GM12801 (cell line): ENCODE measurements at regions not wholly inside any gene's neighbourhood (a gene's known extent, or its start where the extent isn't known, plus 50 kb on each side); places are given as distances from the start of the nearest gene placed in this dataset.

Experiments used
- TF ChIP-seq, protein P1 (sequence below): IDR thresholded peaks from one replicate; pipeline ENCODE4 v1.5.1; 2011; ENCODE audit warnings: control low read depth; ENCODE audit not compliant: insufficient read length; ENCODE audit errors: extremely low read depth

DNA sequence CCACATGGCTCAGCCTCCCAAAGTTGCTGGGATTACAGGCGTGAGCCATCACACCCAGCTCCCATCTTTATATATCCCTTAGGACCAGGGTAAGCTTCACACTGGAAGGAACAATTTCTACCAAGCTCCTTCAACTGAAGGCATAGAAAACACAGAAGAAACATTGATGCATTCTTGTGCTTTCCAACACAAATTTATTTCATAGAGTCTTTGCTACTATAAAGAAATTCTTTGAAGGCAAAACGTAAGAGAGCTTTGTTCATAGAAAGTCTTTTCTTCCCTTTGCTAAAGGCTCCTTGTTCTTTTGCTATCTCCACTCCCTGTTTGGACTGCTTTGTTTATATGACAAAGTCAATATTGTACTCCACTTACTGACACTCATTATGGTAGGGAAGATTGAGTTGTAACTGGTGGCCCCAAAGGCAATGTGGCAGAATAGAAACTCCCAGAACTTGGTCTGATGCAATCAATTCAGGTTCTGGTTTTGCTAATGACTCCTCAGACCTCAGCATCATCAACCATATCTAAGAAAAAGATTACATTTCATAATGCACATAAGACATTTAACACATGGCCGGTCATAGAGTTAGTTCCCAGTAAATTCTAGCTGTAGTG is 97.4 kb upstream of the CLINT1 start:
- TF ChIP-seq, protein P1, sequence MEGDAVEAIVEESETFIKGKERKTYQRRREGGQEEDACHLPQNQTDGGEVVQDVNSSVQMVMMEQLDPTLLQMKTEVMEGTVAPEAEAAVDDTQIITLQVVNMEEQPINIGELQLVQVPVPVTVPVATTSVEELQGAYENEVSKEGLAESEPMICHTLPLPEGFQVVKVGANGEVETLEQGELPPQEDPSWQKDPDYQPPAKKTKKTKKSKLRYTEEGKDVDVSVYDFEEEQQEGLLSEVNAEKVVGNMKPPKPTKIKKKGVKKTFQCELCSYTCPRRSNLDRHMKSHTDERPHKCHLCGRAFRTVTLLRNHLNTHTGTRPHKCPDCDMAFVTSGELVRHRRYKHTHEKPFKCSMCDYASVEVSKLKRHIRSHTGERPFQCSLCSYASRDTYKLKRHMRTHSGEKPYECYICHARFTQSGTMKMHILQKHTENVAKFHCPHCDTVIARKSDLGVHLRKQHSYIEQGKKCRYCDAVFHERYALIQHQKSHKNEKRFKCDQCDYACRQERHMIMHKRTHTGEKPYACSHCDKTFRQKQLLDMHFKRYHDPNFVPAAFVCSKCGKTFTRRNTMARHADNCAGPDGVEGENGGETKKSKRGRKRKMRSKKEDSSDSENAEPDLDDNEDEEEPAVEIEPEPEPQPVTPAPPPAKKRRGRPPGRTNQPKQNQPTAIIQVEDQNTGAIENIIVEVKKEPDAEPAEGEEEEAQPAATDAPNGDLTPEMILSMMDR, result no peak

DNA sequence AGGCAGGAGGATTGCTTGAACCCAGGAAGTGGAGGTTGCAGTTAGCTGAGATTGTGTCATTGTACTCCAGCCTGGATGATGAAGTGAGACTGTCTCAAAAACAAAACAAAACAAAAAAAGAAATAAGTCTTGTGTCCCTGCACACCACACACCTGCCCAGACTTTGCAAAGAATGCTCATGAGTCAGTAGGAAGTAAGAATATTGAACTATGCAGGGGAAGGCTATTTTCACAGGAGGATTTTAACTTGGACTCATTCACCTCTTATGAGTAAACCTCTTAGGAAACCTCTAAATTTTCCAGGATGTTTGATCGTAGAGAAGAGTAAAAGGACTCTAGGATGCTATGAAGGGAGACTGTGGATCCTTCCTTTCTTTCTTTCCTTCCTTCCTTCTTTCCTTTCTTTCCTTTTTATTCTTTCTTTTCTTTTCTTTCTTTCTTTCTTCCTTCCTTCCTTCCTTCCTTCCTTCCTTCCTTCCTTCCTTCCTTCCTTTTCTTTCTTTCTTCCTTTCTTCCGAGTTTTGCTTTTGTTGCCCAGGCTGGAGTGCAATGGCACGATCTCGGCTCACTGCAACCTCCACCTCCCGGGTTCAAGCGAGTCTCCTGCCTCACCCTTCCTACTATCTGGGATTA is 96.7 kb upstream of the CLINT1 start:
- TF ChIP-seq, protein P1, result no peak

DNA sequence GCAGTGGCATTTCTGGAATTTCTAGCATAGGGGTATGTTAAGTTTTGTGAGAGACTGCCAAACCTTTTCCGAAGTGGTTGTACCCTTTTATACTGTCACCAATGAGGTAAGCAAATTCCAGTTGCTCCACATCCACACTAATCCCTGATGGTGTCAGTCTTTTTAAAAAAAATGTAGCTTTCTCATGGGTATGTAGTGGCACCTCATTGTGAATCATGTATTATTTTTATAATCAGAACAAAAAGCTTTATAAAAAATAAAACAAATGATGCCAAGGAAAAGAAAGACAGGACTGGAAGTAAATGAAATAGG is 93.4 kb upstream of the CLINT1 start:
- TF ChIP-seq, protein P1, result no peak

DNA sequence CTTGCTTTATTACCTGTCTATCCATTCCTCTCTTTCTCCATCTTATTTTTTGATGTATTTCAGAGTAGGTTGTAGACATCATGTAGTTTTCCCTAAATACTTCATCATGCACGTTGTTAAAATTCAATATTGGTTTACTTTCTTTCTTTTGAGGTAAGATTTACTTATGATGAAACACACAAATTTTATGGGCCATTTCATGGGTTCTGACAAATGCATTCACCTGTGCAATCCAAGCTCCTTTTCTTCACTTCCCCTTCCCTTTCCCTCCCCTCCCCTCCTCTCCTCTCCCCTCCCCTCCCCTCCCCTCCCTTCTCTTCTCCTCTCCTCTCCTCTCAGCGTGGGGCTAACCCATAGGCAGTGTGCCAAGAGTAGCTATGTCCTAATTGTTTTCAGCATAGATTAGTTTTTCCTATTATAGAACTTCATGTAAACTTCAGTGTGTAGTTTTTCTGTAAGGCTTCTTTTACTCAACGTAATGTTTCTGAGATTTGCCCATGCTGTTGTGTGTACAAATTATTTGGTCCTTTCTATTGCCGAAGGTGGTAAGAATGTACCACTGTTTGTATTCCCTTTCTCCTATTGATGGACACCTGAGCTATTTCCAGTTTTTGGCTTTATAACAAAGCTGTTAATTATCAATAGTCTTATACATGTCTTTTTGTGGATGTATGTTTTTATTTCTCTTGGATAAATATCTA is 92.9 kb upstream of the CLINT1 start:
- TF ChIP-seq, protein P1, result no peak

DNA sequence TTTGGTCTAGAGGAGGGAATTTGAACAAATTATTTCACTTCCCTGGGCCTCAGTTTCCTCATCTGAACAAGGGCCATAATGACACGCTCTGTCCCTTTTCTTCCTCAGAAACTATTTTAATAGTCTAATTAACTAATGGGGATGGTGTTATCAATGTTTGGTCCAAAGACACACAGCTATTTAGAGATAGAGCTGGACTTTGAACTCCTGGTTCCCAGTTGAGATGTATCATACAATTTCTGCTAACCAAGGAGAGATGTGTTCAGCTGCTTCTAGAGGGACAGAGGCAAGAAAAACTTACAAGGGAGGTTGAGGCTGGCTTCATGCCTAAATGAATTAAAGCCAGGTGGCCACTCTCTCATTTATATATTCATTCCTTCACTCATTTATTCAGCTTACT is 90.6 kb upstream of the CLINT1 start:
- TF ChIP-seq, protein P1, result no peak

DNA sequence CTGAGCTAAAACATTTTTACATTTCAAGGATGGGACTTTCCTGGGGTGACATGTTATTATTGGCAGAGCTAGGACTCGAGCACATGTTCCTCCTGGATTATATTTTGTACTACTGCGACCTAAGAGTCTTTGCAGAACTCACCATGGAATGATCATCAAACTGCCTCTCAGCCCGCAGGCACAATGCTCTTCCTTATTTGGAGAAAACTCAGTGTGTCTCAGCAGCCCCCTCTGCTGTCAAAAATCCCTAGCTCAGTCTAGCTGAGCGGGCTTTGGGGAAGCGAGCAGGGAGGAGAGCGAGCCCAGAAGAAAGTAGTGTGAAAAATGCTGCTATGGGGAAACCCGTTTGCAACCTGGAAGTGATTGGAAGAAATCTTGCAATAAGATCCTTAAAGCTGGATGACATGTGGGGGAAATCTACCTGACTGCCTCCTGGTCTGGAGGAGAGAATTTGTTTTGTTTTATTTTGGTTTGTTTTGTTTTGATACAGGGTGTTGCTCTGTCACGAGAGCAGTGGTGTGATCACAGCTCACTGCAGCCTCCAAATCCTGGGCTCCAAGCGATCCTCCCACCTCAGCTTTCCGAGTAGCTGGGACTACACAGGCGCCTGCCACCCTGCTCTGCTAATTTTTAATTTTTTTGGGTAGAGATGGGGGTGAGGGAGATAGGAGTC is 89.9 kb upstream of the CLINT1 start:
- TF ChIP-seq, protein P1, result no peak

DNA sequence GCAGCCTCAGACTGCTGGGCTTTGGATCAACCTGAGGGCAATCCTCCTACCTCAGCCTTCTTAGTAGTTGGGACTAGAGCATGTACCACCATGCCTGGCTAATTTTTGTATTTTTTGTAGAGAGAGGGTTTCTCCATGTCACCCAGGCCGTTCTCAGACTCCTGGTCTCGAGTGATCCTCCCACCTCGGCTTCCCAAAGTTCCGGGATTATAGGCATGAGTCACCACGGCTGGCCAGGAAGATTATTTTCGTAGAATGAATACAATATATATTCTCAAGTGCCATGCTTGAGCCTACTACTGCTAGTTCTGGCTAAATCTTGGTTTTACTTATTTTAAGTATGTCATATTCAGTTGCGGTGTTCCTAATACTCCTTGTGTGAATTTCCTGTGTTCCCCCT is 88.2 kb upstream of the CLINT1 start:
- TF ChIP-seq, protein P1, result no peak
